ENCODE measurements at regions not wholly inside any gene's neighbourhood (a gene's known extent, or its start where the extent isn't known, plus 50 kb on each side); places are given as distances from the start of the nearest gene placed in this dataset.

GRCh38 chr14:101181446-101182313 lies 278.2 kb upstream of the RTL1 start:
- H3K4me3 ChIP-seq: no peak overlapping the region
- TF ChIP-seq, protein P1, sequence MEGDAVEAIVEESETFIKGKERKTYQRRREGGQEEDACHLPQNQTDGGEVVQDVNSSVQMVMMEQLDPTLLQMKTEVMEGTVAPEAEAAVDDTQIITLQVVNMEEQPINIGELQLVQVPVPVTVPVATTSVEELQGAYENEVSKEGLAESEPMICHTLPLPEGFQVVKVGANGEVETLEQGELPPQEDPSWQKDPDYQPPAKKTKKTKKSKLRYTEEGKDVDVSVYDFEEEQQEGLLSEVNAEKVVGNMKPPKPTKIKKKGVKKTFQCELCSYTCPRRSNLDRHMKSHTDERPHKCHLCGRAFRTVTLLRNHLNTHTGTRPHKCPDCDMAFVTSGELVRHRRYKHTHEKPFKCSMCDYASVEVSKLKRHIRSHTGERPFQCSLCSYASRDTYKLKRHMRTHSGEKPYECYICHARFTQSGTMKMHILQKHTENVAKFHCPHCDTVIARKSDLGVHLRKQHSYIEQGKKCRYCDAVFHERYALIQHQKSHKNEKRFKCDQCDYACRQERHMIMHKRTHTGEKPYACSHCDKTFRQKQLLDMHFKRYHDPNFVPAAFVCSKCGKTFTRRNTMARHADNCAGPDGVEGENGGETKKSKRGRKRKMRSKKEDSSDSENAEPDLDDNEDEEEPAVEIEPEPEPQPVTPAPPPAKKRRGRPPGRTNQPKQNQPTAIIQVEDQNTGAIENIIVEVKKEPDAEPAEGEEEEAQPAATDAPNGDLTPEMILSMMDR (IDR thresholded peaks at IDR 0.05; ENCODE audit: control extremely low read depth, extremely low read depth): no peak
- ATAC-seq (ENCODE audit: insufficient read depth, low FRiP score): no peak
- peaks cover 0 to 2% (median 0%) of the 10 kb centered on the region in 3 donors for H3K27me3 ChIP-seq (ENCODE audit: control insufficient read depth in 3 of 3, insufficient read depth in 3 of 3, low read length in 2 of 3)
- WGBS, 2 donors: 69 to 72% methylated on average over 6 of the region's 6 CpGs
- DNase-seq: no peak
- H3K4me1 ChIP-seq (ENCODE audit: control insufficient read depth in 5 of 5, insufficient read depth in 5 of 5, low read length in 5 of 5): peaks cover 0 to 8% (median 0%) of the 10 kb centered on the region in 5 donors
- peaks cover 0 to 21% (median 2%) of the 10 kb centered on the region in 4 donors for H3K9me3 ChIP-seq (ENCODE audit: control insufficient read depth in 4 of 4, insufficient read depth in 3 of 4, low read length in 3 of 4)
- no peak overlapping the region for H3K27ac ChIP-seq (ENCODE audit: low read depth in 1 of 2, low read length in 1 of 2)
- H3K9ac ChIP-seq (ENCODE audit: insufficient read depth in 1 of 2, low read length in 2 of 2): no peak overlapping the region
- no peaks in the 10 kb centered on the region for H3K36me3 ChIP-seq (ENCODE audit: control insufficient read depth in 4 of 4, insufficient read depth in 4 of 4, low read length in 4 of 4)

DNA sequence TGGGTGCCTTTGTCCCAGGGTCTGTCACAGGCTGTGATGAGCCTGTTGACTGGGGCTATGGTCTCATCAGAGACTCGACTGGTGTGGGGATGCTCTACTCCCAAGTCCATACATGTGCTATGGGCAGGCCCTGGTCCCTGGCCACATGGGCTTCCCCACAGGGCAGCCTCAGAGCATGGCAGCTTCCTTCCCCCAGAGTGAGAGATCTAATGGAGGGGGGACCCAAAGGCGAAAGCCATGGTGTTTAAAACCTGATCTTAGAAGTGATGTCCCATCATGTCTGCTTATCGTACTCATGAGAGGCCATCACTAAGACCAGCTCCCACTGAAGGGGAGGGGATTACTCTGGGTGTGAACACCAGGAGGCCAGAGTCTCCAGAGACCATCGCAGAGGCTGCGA lies 279.0 kb upstream of the RTL1 start:
- peaks cover 0 to 8% (median 0%) of the 10 kb centered on the region in 5 donors for H3K4me1 ChIP-seq (ENCODE audit: control insufficient read depth in 5 of 5, insufficient read depth in 5 of 5, low read length in 5 of 5)
- no peak for ATAC-seq (ENCODE audit: insufficient read depth, low FRiP score)
- TF ChIP-seq, protein P1 (IDR thresholded peaks at IDR 0.05; ENCODE audit: control extremely low read depth, extremely low read depth): no peak
- H3K27ac ChIP-seq (ENCODE audit: low read depth in 1 of 2, low read length in 1 of 2): no peak overlapping the region
- no peak for DNase-seq
- no peak overlapping the region for H3K9ac ChIP-seq (ENCODE audit: insufficient read depth in 1 of 2, low read length in 2 of 2)
- H3K36me3 ChIP-seq (ENCODE audit: control insufficient read depth in 4 of 4, insufficient read depth in 4 of 4, low read length in 4 of 4): no peaks in the 10 kb centered on the region
- H3K4me3 ChIP-seq: no peak overlapping the region
- 77 to 86% methylated on average over 5 of the region's 5 CpGs for WGBS, 2 donors
- H3K9me3 ChIP-seq (ENCODE audit: control insufficient read depth in 4 of 4, insufficient read depth in 3 of 4, low read length in 3 of 4): peaks cover 0 to 21% (median 2%) of the 10 kb centered on the region in 4 donors
- H3K27me3 ChIP-seq (ENCODE audit: control insufficient read depth in 3 of 3, insufficient read depth in 3 of 3, low read length in 2 of 3): peaks cover 0 to 2% (median 0%) of the 10 kb centered on the region in 3 donors

- no peak for ATAC-seq (ENCODE audit: insufficient read depth, low FRiP score)
- Histone ChIP-seq H3K4me3 (no peak overlapping the region), H3K4me1 (ENCODE audit: control insufficient read depth in 5 of 5, insufficient read depth in 5 of 5, low read length in 5 of 5) (peaks cover 0 to 8% (median 0%) of the 10 kb centered on the region in 5 donors), H3K9me3 (ENCODE audit: control insufficient read depth in 4 of 4, insufficient read depth in 3 of 4, low read length in 3 of 4) (peaks cover 0 to 21% (median 2%) of the 10 kb centered on the region in 4 donors), H3K36me3 (ENCODE audit: control insufficient read depth in 4 of 4, insufficient read depth in 4 of 4, low read length in 4 of 4) (no peaks in the 10 kb centered on the region), H3K9ac (ENCODE audit: insufficient read depth in 1 of 2, low read length in 2 of 2) (no peak overlapping the region), H3K27ac (ENCODE audit: low read depth in 1 of 2, low read length in 1 of 2) (no peak overlapping the region), H3K27me3 (ENCODE audit: control insufficient read depth in 3 of 3, insufficient read depth in 3 of 3, low read length in 2 of 3) (peaks cover 0 to 2% (median 0%) of the 10 kb centered on the region in 3 donors)
- TF ChIP-seq, protein P1 (IDR thresholded peaks at IDR 0.05; ENCODE audit: control extremely low read depth, extremely low read depth): no peak
- peak; percentile 67 to 78 (median 74) for DNase-seq
- WGBS, 2 donors: 58 to 76% methylated on average over 23 of the region's 23 CpGs
Observed at GRCh38 chr14:101183376-101184103, 280.0 kb upstream of the RTL1 start.
